HG03135 (cell line): ENCODE measurements at regions not wholly inside any gene's neighbourhood (a gene's known extent, or its start where the extent isn't known, plus 50 kb on each side); places are given as distances from the start of the nearest gene placed in this dataset.
"Not testable (repeated sequence)": the region's sequence is repeated elsewhere in the genome, so short reads cannot be mapped to it uniquely, and the experiment has no call there.

Source experiments
- ATAC-seq: cut with Tn5 transposase; IDR thresholded peaks from one replicate; pipeline ENCODE4 v1.9.1; 2021; ENCODE audit warnings: mild to moderate bottlenecking, moderate library complexity; ENCODE audit not compliant: unreplicated experiment

- ATAC-seq: no peak
Observed at GRCh38 chr12:42030588-42030987, 114.1 kb downstream of the GXYLT1 start.

DNA sequence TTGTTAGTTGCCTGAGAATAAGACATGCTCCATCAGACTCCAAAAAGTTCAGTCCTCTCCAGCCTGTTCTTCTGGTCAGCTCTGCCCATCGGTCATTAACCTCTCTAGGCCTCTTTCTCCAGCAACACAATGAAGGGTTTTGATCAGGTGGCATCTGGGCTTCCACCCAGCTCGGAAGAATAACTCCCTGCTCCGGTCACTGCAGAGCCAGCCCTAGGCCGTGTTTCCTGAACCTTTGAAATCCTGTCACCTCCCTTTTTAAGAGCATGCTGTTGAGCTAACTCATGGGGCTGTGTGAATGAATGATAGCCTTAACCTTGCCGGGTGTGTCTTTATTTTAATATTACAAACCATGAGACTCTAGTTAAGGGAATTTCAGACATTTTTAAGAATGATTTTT, 117.1 kb downstream of the GXYLT1 start:
- no peak for ATAC-seq

DNA sequence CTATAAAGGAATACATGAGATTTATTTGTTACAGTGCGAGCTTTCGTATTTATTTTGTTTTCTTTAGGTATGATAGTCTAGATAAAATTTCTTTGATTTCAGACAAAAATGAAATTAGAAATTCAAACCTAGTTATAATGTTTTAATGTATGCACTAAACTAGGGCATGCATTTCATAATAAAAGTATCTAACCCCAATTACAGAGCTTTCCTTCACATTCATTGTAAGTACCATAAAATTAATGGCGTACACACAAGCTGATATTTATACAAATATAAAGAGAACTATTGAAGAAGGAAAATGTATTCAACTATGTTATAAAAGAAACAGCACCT, 120.2 kb downstream of the GXYLT1 start:
- no peak for ATAC-seq

GRCh38 chr12:42023733-42024494, 120.8 kb downstream of the GXYLT1 start:
- ATAC-seq: peak; percentile 82

- not testable (repeated sequence) for ATAC-seq
Observed at GRCh38 chr12:42021937-42022336, 122.7 kb downstream of the GXYLT1 start.

DNA sequence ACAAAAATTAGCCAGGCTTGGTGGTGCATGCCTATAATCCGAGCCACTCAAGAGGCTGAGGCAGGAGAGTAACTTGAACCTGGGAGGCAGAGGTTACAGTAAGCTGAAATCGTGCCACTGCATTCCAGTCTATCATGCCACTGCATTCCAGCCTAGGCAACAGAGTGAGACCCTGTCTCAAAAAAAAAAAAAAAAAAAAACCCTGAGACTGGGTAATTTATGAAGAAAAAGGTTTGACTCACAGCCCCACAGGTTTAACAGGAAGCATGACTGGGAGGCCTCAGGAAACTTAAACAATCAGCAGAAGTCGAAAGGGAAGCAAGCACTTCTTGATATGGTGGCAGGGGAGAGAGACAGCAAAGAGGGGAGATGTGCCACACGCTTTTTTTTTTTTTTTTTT, 123.2 kb downstream of the GXYLT1 start:
- no peak for ATAC-seq

DNA sequence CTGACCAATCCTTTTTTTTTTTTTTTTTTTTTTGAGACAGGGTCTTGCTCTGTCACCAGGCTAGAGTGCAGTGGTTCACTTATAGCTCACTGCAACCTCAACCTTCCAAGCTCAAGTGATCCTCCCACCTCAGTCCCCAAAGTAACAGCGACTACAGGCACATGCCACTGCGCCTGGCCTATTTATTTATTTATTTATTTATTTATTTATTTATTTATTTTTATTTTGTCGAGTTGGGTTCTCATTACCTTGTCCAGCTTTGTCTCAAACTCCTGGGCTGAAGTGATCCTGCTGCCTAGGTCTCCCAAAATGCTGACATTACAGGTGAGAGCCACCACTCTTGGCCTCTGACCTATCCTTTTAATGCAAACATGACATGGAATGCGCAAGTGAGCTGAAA, 124.4 kb downstream of the GXYLT1 start:
- ATAC-seq: no peak

- no peak for ATAC-seq
Observed at GRCh38 chr12:42019746-42020145, 124.9 kb downstream of the GXYLT1 start.

- no peak for ATAC-seq
Observed at GRCh38 chr12:42017051-42017450, 127.6 kb downstream of the GXYLT1 start.

- no peak for ATAC-seq
Observed at GRCh38 chr12:42015051-42015461, 129.6 kb downstream of the GXYLT1 start.

GRCh38 chr12:42012501-42012900, 132.2 kb downstream of the GXYLT1 start:
- ATAC-seq: not testable (repeated sequence)

- no peak for ATAC-seq
Observed at GRCh38 chr12:42010715-42011114, 134.0 kb downstream of the GXYLT1 start.

- ATAC-seq: no peak
Observed at GRCh38 chr12:42010257-42010656, 134.4 kb downstream of the GXYLT1 start.

- ATAC-seq: no peak
Observed at GRCh38 chr12:42008996-42009395, 135.7 kb downstream of the GXYLT1 start.

DNA sequence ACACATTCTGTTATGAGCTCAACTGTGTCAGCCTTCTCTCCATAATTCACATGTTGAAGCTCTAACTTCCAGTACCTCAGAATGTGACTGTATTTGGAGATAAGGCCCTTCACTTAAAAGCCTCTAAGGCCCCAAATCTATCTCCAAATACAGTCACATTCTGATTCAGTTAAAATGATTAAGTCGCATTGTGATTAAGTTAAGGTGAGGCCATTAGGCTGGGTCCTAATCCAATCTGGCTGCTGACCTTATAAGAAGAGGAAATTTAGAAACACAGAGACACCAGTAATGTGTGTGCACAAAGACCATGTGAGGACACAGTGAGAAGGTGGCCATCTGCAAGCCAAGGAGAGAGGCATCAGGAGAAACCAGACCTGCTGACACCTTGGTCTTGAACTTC, 141.6 kb downstream of the GXYLT1 start:
- ATAC-seq: no peak

GRCh38 chr12:42002563-42002962, 142.1 kb downstream of the GXYLT1 start:
- no peak for ATAC-seq

DNA sequence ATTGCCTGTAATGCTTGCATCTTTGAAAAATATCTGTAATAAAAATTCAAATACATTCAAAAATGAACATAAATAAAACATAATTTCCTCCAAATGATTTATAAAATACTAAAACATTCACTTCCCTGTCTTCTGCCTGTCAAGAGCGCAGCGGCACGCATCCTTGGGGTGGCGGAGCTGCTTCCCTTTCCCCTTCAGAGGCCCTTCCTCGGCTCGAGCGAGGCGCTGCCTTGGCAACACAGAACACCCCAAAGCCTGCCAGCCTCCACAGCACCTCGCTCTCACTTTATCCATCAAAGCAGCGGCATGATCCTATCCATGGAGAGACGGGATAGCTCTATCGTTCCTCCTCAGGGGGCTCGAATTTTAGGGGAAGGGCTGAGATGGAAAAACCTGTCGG, 146.2 kb downstream of the GXYLT1 start:
- ATAC-seq: no peak

GRCh38 chr12:41993283-41993682, 151.4 kb downstream of the GXYLT1 start:
- ATAC-seq: no peak

DNA sequence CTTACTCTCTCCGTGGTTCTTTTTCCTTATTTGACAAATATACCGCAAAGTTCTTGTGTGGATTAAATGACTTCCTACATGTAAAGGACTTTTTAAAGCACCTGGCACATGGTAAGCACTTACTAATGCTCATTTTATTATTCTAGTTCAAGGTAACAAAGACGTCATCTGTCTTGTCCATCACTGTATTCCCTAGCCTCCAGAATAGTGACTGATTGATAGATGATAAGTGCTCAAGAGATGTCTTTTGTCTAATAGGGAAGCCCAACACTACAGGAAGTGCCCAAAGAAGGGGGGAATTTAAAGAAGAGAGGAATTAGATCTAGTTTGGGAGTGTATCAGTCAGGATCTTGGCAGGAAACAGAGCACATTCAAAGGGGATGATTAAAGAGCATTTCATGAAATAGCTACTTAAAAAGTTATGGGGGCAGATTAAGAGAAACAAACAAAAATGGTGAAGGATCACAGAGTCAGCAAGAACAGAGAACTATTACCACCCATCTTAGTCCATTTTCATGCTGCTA, 151.9 kb downstream of the GXYLT1 start:
- no peak for ATAC-seq

DNA sequence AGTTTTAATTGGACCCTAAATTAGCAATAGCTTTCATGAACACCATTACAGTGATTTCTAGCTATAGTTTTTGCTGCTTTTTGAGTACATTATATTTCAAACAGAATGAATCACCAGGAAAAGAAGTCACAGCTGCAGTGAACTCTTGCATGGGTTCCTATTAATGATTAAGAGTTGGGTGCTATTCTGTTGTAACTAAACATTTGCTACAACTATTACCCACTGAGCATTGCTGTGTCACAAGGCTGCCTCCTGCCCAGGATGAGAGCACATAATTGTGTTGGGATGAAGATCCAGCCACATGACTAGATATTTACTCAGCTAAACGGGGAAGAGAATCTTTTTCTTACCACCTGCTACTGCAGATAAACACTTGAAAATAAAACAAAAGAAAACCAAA, 152.7 kb downstream of the GXYLT1 start:
- ATAC-seq: no peak

GRCh38 chr12:41988715-41989114, 156.0 kb downstream of the GXYLT1 start:
- no peak for ATAC-seq

DNA sequence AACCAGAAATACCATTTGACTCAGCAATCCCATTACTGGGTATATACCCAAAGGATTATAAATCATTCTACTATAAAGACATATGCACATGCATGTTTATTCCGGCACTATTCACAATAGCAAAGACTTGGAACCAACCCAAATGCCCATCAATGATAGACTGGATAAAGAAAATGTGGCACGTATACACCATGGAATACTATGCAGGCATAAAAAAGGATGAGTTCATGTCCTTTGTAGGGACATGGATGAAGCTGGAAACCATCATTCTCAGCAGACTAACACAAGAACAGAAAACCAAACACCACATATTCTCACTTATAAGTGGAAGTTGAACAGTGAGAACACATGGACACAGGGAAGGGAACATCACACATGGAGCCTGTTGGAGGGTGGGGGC, 158.2 kb downstream of the GXYLT1 start:
- ATAC-seq: not testable (repeated sequence)

DNA sequence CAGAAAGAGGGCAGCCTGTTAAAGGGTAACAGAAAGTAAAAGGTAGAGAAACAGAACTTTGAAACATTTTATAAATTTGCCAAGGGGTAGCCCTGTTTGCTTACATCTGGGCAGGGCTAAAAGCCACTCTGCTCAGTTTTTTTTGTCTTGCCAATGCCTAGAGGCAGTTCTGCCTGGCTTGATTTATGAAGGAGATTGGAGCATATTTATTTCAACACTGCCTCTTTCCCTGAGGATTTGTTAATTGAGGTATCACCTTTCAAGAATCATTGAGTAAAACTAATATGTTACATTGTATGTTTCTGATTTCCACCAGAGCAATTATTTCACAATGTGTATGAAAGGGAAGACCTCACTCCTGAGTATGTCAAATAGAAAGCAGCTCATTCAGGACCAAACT, 160.8 kb downstream of the GXYLT1 start:
- no peak for ATAC-seq
